ENCODE measurements at regions not wholly inside any gene's neighbourhood (a gene's known extent, or its start where the extent isn't known, plus 50 kb on each side); places are given as distances from the start of the nearest gene placed in this dataset.

GRCh38 chr7:54663603-54664234, 95.3 kb downstream of the SEC61G start:
- Histone ChIP-seq H3K27me3 (peaks cover 11% of the 10 kb centered on the region; the same call in 1 of the 2 replicates), H3K4me1 (no peaks in the 10 kb centered on the region), H3K9me3 (replicated peaks) (no peaks in the 10 kb centered on the region), H3K4me3 (no peak overlapping the region), H3K36me3 (no peaks in the 10 kb centered on the region), H3K27ac (no peak overlapping the region)
- no peak for DNase-seq

- H3K4me1 ChIP-seq: no peaks in the 10 kb centered on the region
- H3K36me3 ChIP-seq: no peaks in the 10 kb centered on the region
- H3K4me3 ChIP-seq: no peak overlapping the region
- H3K27me3 ChIP-seq: peaks cover 11% of the 10 kb centered on the region; the same call in 1 of the 2 replicates
- H3K27ac ChIP-seq: no peak overlapping the region
- H3K9me3 ChIP-seq (replicated peaks): no peaks in the 10 kb centered on the region
- no peak for DNase-seq
These were observed 95.8 kb downstream of the SEC61G start for GRCh38 chr7:54663186-54663585.

GRCh38 chr7:54662701-54663100, 96.3 kb downstream of the SEC61G start:
- peaks cover 11% of the 10 kb centered on the region; the same call in 1 of the 2 replicates for H3K27me3 ChIP-seq
- no peaks in the 10 kb centered on the region for H3K9me3 ChIP-seq (replicated peaks)
- H3K4me1 ChIP-seq: no peaks in the 10 kb centered on the region
- H3K4me3 ChIP-seq: no peak overlapping the region
- H3K36me3 ChIP-seq: no peaks in the 10 kb centered on the region
- H3K27ac ChIP-seq: no peak overlapping the region
- DNase-seq: no peak

- H3K4me3 ChIP-seq: no peak overlapping the region
- H3K4me1 ChIP-seq: no peaks in the 10 kb centered on the region
- DNase-seq: no peak
- H3K27ac ChIP-seq: no peak overlapping the region
- H3K27me3 ChIP-seq: no peaks in the 10 kb centered on the region
- H3K9me3 ChIP-seq (replicated peaks): no peaks in the 10 kb centered on the region
- no peaks in the 10 kb centered on the region for H3K36me3 ChIP-seq
These were observed 105.1 kb downstream of the SEC61G start for GRCh38 chr7:54653905-54654304.

- no peak for DNase-seq
- H3K27ac ChIP-seq: no peak overlapping the region
- H3K36me3 ChIP-seq: no peaks in the 10 kb centered on the region
- peaks cover 5% of the 10 kb centered on the region for H3K27me3 ChIP-seq
- H3K4me1 ChIP-seq: no peaks in the 10 kb centered on the region
- no peaks in the 10 kb centered on the region for H3K9me3 ChIP-seq (replicated peaks)
- no peak overlapping the region for H3K4me3 ChIP-seq
These were observed 100.9 kb downstream of the VSTM2A start for GRCh38 chr7:54643064-54643463.

GRCh38 chr7:54637712-54638396, 95.7 kb downstream of the VSTM2A start:
- Histone ChIP-seq H3K27me3 (no peaks in the 10 kb centered on the region), H3K4me1 (no peaks in the 10 kb centered on the region), H3K27ac (no peak overlapping the region), H3K36me3 (no peaks in the 10 kb centered on the region), H3K4me3 (no peak overlapping the region), H3K9me3 (replicated peaks) (no peaks in the 10 kb centered on the region)
- no peak for DNase-seq

- Histone ChIP-seq H3K4me3 (no peak overlapping the region), H3K27me3 (no peaks in the 10 kb centered on the region), H3K9me3 (replicated peaks) (no peaks in the 10 kb centered on the region), H3K36me3 (no peaks in the 10 kb centered on the region), H3K4me1 (no peaks in the 10 kb centered on the region), H3K27ac (no peak overlapping the region)
- DNase-seq: no peak
These were observed 90.5 kb downstream of the VSTM2A start for GRCh38 chr7:54632696-54633095.

- Histone ChIP-seq H3K36me3 (no peaks in the 10 kb centered on the region), H3K4me3 (no peak overlapping the region), H3K9me3 (replicated peaks) (no peaks in the 10 kb centered on the region), H3K27ac (no peak overlapping the region), H3K4me1 (no peaks in the 10 kb centered on the region), H3K27me3 (no peaks in the 10 kb centered on the region)
- no peak for DNase-seq
These were observed 87.6 kb downstream of the VSTM2A start for GRCh38 chr7:54629771-54630170.

GRCh38 chr7:54622696-54623309, 80.6 kb downstream of the VSTM2A start:
- Histone ChIP-seq H3K27me3 (no peaks in the 10 kb centered on the region), H3K9me3 (replicated peaks) (no peaks in the 10 kb centered on the region), H3K4me3 (no peak overlapping the region), H3K36me3 (no peaks in the 10 kb centered on the region), H3K4me1 (no peaks in the 10 kb centered on the region), H3K27ac (no peak overlapping the region)
- no peak for DNase-seq
